Uterus (tissue), 2 donors: ENCODE measurements at regions not wholly inside any gene's neighbourhood (a gene's known extent, or its start where the extent isn't known, plus 50 kb on each side); places are given as distances from the start of the nearest gene placed in this dataset.

Experiments used
- POLR2A ChIP-seq, 2 donors: fragments of 450-650 bp; IDR thresholded peaks; one replicate each; pipeline ENCODE4 v1.6.1; 2016; ENCODE audit warnings: antibody characterized with exemption in 2 of 2, mild to moderate bottlenecking in 1 of 2, moderate library complexity in 1 of 2
- TF ChIP-seq, protein P1 (sequence below), 4 experiments: fragments of 200-600 bp in 2 of 4; fragments of 450-650 bp in 2 of 4; sonication (generic) in 2 of 4; IDR thresholded peaks; one replicate each; pipeline ENCODE4 v1.5.1; 2016 to 2019; ENCODE audit warnings: antibody characterized with exemption in 4 of 4, mild to moderate bottlenecking in 2 of 4, moderate library complexity in 1 of 4

GRCh38 chr3:26437678-26438077 lies 184.9 kb upstream of the LRRC3B start:
- TF ChIP-seq POLR2A (IDR thresholded peaks at IDR 0.05): no peak
- TF ChIP-seq, protein P1, sequence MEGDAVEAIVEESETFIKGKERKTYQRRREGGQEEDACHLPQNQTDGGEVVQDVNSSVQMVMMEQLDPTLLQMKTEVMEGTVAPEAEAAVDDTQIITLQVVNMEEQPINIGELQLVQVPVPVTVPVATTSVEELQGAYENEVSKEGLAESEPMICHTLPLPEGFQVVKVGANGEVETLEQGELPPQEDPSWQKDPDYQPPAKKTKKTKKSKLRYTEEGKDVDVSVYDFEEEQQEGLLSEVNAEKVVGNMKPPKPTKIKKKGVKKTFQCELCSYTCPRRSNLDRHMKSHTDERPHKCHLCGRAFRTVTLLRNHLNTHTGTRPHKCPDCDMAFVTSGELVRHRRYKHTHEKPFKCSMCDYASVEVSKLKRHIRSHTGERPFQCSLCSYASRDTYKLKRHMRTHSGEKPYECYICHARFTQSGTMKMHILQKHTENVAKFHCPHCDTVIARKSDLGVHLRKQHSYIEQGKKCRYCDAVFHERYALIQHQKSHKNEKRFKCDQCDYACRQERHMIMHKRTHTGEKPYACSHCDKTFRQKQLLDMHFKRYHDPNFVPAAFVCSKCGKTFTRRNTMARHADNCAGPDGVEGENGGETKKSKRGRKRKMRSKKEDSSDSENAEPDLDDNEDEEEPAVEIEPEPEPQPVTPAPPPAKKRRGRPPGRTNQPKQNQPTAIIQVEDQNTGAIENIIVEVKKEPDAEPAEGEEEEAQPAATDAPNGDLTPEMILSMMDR (IDR thresholded peaks at IDR 0.05): no peak
